ENCODE measurements at regions not wholly inside any gene's neighbourhood (a gene's known extent, or its start where the extent isn't known, plus 50 kb on each side); places are given as distances from the start of the nearest gene placed in this dataset.

GRCh38 chr3:101999177-101999779 is 150.0 kb downstream of the NFKBIZ start:
- 88% methylated on average over 3 of the region's 3 CpGs for WGBS (ENCODE audit: low lambda C conversion rate)

More at GRCh38 chr3:101999177-101999779, 150.0 kb downstream of the NFKBIZ start:
- Histone ChIP-seq H3F3A (replicated peaks; ENCODE audit: insufficient read depth) (peaks cover 11% of the 10 kb centered on the region), H3K36me3 (replicated peaks in 1 of 2; ENCODE audit: control insufficient read depth in 1 of 2, insufficient read depth in 2 of 2, low read length in 1 of 2) (no peaks in the 10 kb centered on the region), H4K20me1 (ENCODE audit: insufficient read depth) (no peaks in the 10 kb centered on the region), H3K9me3 (no peaks in the 10 kb centered on the region), H3K4me2 (no peak overlapping the region), H3K4me3 (ENCODE audit: low read depth in 2 of 2, low read length in 1 of 2) (no peak overlapping the region), H3K9me2 (no peaks in the 10 kb centered on the region), H3K9ac (no peak overlapping the region), H3K79me2 (ENCODE audit: insufficient read depth) (no peaks in the 10 kb centered on the region), H3K27me3 (ENCODE audit: insufficient read depth) (no peaks in the 10 kb centered on the region), H2AFZ (ENCODE audit: low read depth) (no peak overlapping the region), H3K27ac (ENCODE audit: low read depth in 2 of 2, low read length in 1 of 2) (no peak overlapping the region), H3K4me1 (ENCODE audit: control insufficient read depth in 1 of 2, insufficient read depth in 2 of 2, low read depth in 1 of 2, low read length in 1 of 2) (peaks cover 0 to 20% of the 10 kb centered on the region in 2 experiments; a peak in 3 of 4 replicates)
- no peak for TF ChIP-seq RAD21 (IDR thresholded peaks at IDR 0.05; ENCODE audit: low read length)
- TF ChIP-seq SMC3 (IDR thresholded peaks at IDR 0.05; ENCODE audit: low read depth, low read length), result no peak
- TF ChIP-seq FOXM1 (IDR thresholded peaks at IDR 0.05; ENCODE audit: low read depth), result no peak
- TF ChIP-seq NFIC (IDR thresholded peaks at IDR 0.05; ENCODE audit: borderline replicate concordance), result no peak
- TF ChIP-seq GATA2 (CRISPR knock-in tag; IDR thresholded peaks at IDR 0.05), result no peak
- no peak for TF ChIP-seq EP300 (IDR thresholded peaks at IDR 0.05; ENCODE audit: borderline replicate concordance in 1 of 2, low read depth in 1 of 2, low read length in 1 of 2)
- TF ChIP-seq MXI1 (IDR thresholded peaks at IDR 0.05; ENCODE audit: low read depth, low read length), result no peak
- no peak for TF ChIP-seq FOSL2 (IDR thresholded peaks at IDR 0.05; ENCODE audit: borderline replicate concordance, low read depth)
- no peak for TF ChIP-seq POLR2AphosphoS5 (IDR thresholded peaks at IDR 0.05; ENCODE audit: low read depth, low read length)
- TF ChIP-seq ELF1 (IDR thresholded peaks at IDR 0.05), result no peak
- TF ChIP-seq RCOR1 (IDR thresholded peaks at IDR 0.05; ENCODE audit: low read length), result no peak
- TF ChIP-seq SIN3A (IDR thresholded peaks at IDR 0.05; ENCODE audit: borderline replicate concordance, low read depth, low read length), result no peak
- no peak for TF ChIP-seq EZH2phosphoT487 (IDR thresholded peaks at IDR 0.05; ENCODE audit: borderline replicate concordance, low read depth)
- no peak for TF ChIP-seq REST (IDR thresholded peaks at IDR 0.05; ENCODE audit: low read depth, low read length)
- TF ChIP-seq TCF12 (IDR thresholded peaks at IDR 0.05), result no peak
- no peak for TF ChIP-seq MAX (IDR thresholded peaks at IDR 0.05; ENCODE audit: low read depth)
- no peak for TF ChIP-seq IRF3 (IDR thresholded peaks at IDR 0.05; ENCODE audit: low read depth, low read length)
- no peak for TF ChIP-seq CTCF (IDR thresholded peaks at IDR 0.05)
- TF ChIP-seq USF2 (IDR thresholded peaks at IDR 0.05; ENCODE audit: borderline replicate concordance, low read depth, low read length), result no peak
- no peak for DNase-seq
- POLR2A ChIA-PET, result no interaction called here
- CTCF ChIA-PET, result interaction anchor here (1.6 to 1.7 kb wide), 2 partner anchors 9 to 19 kb away, joined by 3 to 4 read pairs; no protein-coding TSS in a partner anchor
